K562 (cell line): ENCODE measurements at regions not wholly inside any gene's neighbourhood (a gene's known extent, or its start where the extent isn't known, plus 50 kb on each side); places are given as distances from the start of the nearest gene placed in this dataset.

Experiments
- ATAC-seq: fragments of 200-7000 bp; cut with Tn5 transposase; 3 replicates; pipeline ENCODE4 v1.9.1; 2020; ENCODE audit warnings: moderate library complexity
- BruUV-seq: library from RNA; stranded (reverse); fragments of 400-500 nt; replicated peaks from 2 replicates; lab custom pipeline; 2021; lab: Mats Ljungman, UMichigan
- CTCF ChIA-PET: fragments of 300-600 bp; formaldehyde crosslinking; extraction: SDS; loops from one replicate; lab custom pipeline; 2021; ENCODE audit warnings: low intra/inter-chr PET ratio; lab: Yijun Ruan, JAX
- POLR2A ChIA-PET: fragments of 300-600, 350-650 bp; sonication (Branson Sonifier 250); formaldehyde crosslinking; extraction: SDS; loops from one replicate; lab custom pipeline; 2021; ENCODE audit warnings: antibody characterized with exemption, inconsistent platforms; lab: Yijun Ruan, JAX
- DNase-seq, 4 experiments: peaks; one replicate each; pipeline versions ENCODE4 v3.0.0 to v3.0.0-alpha.2; 2011 to 2018; ENCODE audit warnings: low spot score in 3 of 4, mixed read lengths in 3 of 4; ENCODE audit errors: extremely low read depth in 1 of 4
- FAIRE-seq: peaks from 2 replicates; lab custom pipeline; 2011; peaks lifted over from hg19 to GRCh38; lab: Jason Lieb, UNC
- H2AFZ ChIP-seq: 2 replicates; pipeline ENCODE4 v1.6.0; 2011; ENCODE audit warnings: low read depth, low read length, control low read depth, inconsistent platforms
- H3K27ac ChIP-seq: fragments of 200-600 bp; 3 replicates; pipeline ENCODE4 v1.8.0; 2011; ENCODE audit warnings: low read depth, mild to moderate bottlenecking, control low read depth, inconsistent platforms, low read length, moderate library complexity, mixed read lengths; ENCODE audit errors: extremely low read depth
- H3K27me3 ChIP-seq, 2 experiments: fragments of 300-600 bp in 1 of 2; 2 replicates in 1 of 2; 3 replicates in 1 of 2; pipeline versions ENCODE4 v1.6.0 to v1.8.0; 2011; ENCODE audit warnings: inconsistent platforms in 2 of 2, low read length in 2 of 2, mild to moderate bottlenecking in 1 of 2, mixed read lengths in 1 of 2, moderate library complexity in 1 of 2; ENCODE audit not compliant: control insufficient read depth in 2 of 2, insufficient read depth in 2 of 2
- H3K36me3 ChIP-seq: fragments of 300-600 bp; 3 replicates; pipeline ENCODE4 v1.8.0; 2011; ENCODE audit warnings: mild to moderate bottlenecking, low read length, inconsistent platforms; ENCODE audit not compliant: control insufficient read depth, insufficient read depth
- H3K4me1 ChIP-seq, 2 experiments: fragments of 200-600 bp in 1 of 2; replicated peaks in 1 of 2; 2 replicates in 1 of 2; 3 replicates in 1 of 2; pipeline versions ENCODE4 v1.5.1 to v1.8.0; 2011; ENCODE audit warnings: inconsistent platforms in 2 of 2, low read length in 2 of 2, mild to moderate bottlenecking in 1 of 2, mixed read lengths in 1 of 2, moderate library complexity in 1 of 2; ENCODE audit not compliant: control insufficient read depth in 2 of 2, insufficient read depth in 2 of 2
- H3K4me2 ChIP-seq: 2 replicates; pipeline ENCODE4 v1.6.1; 2011; ENCODE audit warnings: low read length, control low read depth, inconsistent platforms, mixed read lengths; ENCODE audit not compliant: insufficient read depth
- H3K4me3 ChIP-seq: fragments of 200-600 bp; sonication (generic), shearing (Covaris generic); 2 replicates; pipeline ENCODE4 v1.5.1; 2016; ENCODE audit warnings: control low read depth, inconsistent platforms
- H3K79me2 ChIP-seq: fragments of 200-600 bp; 3 replicates; pipeline ENCODE4 v1.8.0; 2011; ENCODE audit warnings: low read length, inconsistent platforms; ENCODE audit not compliant: control insufficient read depth, insufficient read depth
- H3K9ac ChIP-seq, 2 experiments: 2 replicates each; pipeline versions ENCODE4 v1.6.0 to v1.6.1; 2011; ENCODE audit warnings: low read depth in 2 of 2, low read length in 2 of 2, control low read depth in 1 of 2, inconsistent platforms in 1 of 2, mild to moderate bottlenecking in 1 of 2, mixed read lengths in 1 of 2; ENCODE audit not compliant: insufficient read depth in 1 of 2
- H3K9me1 ChIP-seq: one replicate; pipeline ENCODE4 v1.6.0; 2011; ENCODE audit warnings: inconsistent platforms, mild to moderate bottlenecking, low read length, moderate library complexity; ENCODE audit not compliant: control insufficient read depth, insufficient read depth
- H3K9me3 ChIP-seq: replicated peaks from 2 replicates; pipeline ENCODE4 v1.5.1; 2011; ENCODE audit warnings: low read depth, low read length, inconsistent platforms; ENCODE audit not compliant: control insufficient read depth, insufficient read depth
- H4K20me1 ChIP-seq: replicated peaks from 2 replicates; pipeline ENCODE4 v1.6.1; 2011; ENCODE audit warnings: low read length, inconsistent platforms, mixed read lengths; ENCODE audit not compliant: control insufficient read depth, insufficient read depth
- KHSRP ChIP-seq: fragments of 450-650 bp; IDR thresholded peaks from 2 replicates; pipeline ENCODE4 v1.6.1; 2017
- ZBTB5 ChIP-seq: fragments of 450-650 bp; IDR thresholded peaks from 2 replicates; pipeline ENCODE4 v1.6.1; 2017; ENCODE audit warnings: antibody characterized with exemption
- ZBTB7A ChIP-seq: IDR thresholded peaks from 2 replicates; pipeline ENCODE4 v1.6.1; 2011; ENCODE audit warnings: low read depth, mild to moderate bottlenecking, low read length, moderate library complexity, borderline replicate concordance; ENCODE audit not compliant: control insufficient read depth
- ZNF274 ChIP-seq: IDR thresholded peaks from 2 replicates; pipeline ENCODE4 v1.6.1; 2011; ENCODE audit warnings: low read depth, mild to moderate bottlenecking, low read length, moderate library complexity, borderline replicate concordance
- ZNF79 ChIP-seq: fragments of 250-450 bp; sonication (Bioruptor Pico); IDR thresholded peaks from 2 replicates; pipeline ENCODE4 v1.4.0; 2020; ENCODE audit warnings: low read depth, mild to moderate bottlenecking, moderate library complexity
- WGBS: fragments of 100-300 bp; shearing (Covaris generic); methylation state at CpG from one replicate; pipeline ENCODE4 v1.1.6; 2016; ENCODE audit warnings: low coverage, mixed read lengths; ENCODE audit not compliant: insufficient coverage; ENCODE audit errors: missing lambda C conversion rate; 5-methylcytosine and 5-hydroxymethylcytosine counted together
- in situ Hi-C: fragments of 300-500 bp; cut with MboI; formaldehyde crosslinking; loops from 4 replicates; pipeline ENCODE4 v1.15.0; 2018; ENCODE audit warnings: inconsistent platforms, mixed read lengths
- intact Hi-C: fragments of 100-400 bp; cut with micrococcal nuclease; formaldehyde crosslinking; loops from 2 replicates; pipeline ENCODE4 v1.14.2; 2022

GRCh38 chr22:48501231-48501750, 1326.4 kb downstream of the BRD1 start (continued):
- no peak for TF ChIP-seq ZBTB5
- TF ChIP-seq KHSRP, result no peak
- TF ChIP-seq, all 486 proteins: peak for 0

- Histone ChIP-seq H3K9me3 (no peaks in the 10 kb centered on the region), H3K4me1 (no peaks in the 10 kb centered on the region), H3K27ac (no peak overlapping the region), H3K27me3 (peaks cover 2 to 29% of the 10 kb centered on the region in 2 experiments; a peak in 3 of 5 replicates), H3K79me2 (no peaks in the 10 kb centered on the region), H3K4me2 (no peak overlapping the region), H3K36me3 (no peaks in the 10 kb centered on the region), H3K9ac (no peak overlapping the region; a peak in 1 of 4 replicates), H2AFZ (no peak overlapping the region), H3K4me3 (no peak overlapping the region), H3K9me1 (no peaks in the 10 kb centered on the region), H4K20me1 (0 out of 2 replicates have a peak, but pooled peaks cover 5% of the 10 kb centered on the region)
- no peak for ATAC-seq
- BruUV-seq, result no TSS peak
- DNase-seq, result no peak
- POLR2A ChIA-PET, result no interaction called here
- no peak for FAIRE-seq
- intact Hi-C loops, result no loop called here
- WGBS, result 1% methylated on average over 23 of the region's 31 CpGs
- TF ChIP-seq ZNF274, result no peak
- no peak for TF ChIP-seq ZNF79 (CRISPR knock-in tag)
- TF ChIP-seq ZBTB7A, result no peak
- CTCF ChIA-PET, result no interaction called here
- in situ Hi-C loops, result no loop called here
Observed at GRCh38 chr22:48500471-48501230, 1327.0 kb downstream of the BRD1 start.
